Memory B cell (primary cell): ENCODE measurements at regions not wholly inside any gene's neighbourhood (a gene's known extent, or its start where the extent isn't known, plus 50 kb on each side); places are given as distances from the start of the nearest gene placed in this dataset.
"Not testable (repeated sequence)": the region's sequence is repeated elsewhere in the genome, so short reads cannot be mapped to it uniquely, and the experiment has no call there.

ENCODE experiments used
- ATAC-seq: fragments of 150-1000 bp; cut with Tn5 transposase; 2 replicates; pipeline ENCODE4 v1.10.0; 2021; ENCODE audit warnings: low read depth, mild to moderate bottlenecking, moderate library complexity
- DNase-seq, 2 donors: peaks; one replicate each; pipeline ENCODE4 v3.0.0; 2022; ENCODE audit warnings: low spot score in 2 of 2
- H3K27ac Mint-ChIP-seq: one replicate; pipeline ENCODE4 v1.8.0; 2022; ENCODE audit warnings: mild to moderate bottlenecking, moderate library complexity, mixed read lengths
- H3K27me3 Mint-ChIP-seq: one replicate; pipeline ENCODE4 v1.8.0; 2022; ENCODE audit warnings: mixed read lengths
- H3K36me3 Mint-ChIP-seq: one replicate; pipeline ENCODE4 v1.8.0; 2022; ENCODE audit warnings: mild to moderate bottlenecking, mixed read lengths
- H3K4me1 Mint-ChIP-seq: one replicate; pipeline ENCODE4 v1.8.0; 2022; ENCODE audit warnings: mixed read lengths
- H3K4me3 Mint-ChIP-seq: one replicate; pipeline ENCODE4 v1.8.0; 2022; ENCODE audit warnings: mild to moderate bottlenecking, moderate library complexity, mixed read lengths
- H3K9me3 Mint-ChIP-seq: one replicate; pipeline ENCODE4 v1.8.0; 2022; ENCODE audit warnings: mixed read lengths

DNA sequence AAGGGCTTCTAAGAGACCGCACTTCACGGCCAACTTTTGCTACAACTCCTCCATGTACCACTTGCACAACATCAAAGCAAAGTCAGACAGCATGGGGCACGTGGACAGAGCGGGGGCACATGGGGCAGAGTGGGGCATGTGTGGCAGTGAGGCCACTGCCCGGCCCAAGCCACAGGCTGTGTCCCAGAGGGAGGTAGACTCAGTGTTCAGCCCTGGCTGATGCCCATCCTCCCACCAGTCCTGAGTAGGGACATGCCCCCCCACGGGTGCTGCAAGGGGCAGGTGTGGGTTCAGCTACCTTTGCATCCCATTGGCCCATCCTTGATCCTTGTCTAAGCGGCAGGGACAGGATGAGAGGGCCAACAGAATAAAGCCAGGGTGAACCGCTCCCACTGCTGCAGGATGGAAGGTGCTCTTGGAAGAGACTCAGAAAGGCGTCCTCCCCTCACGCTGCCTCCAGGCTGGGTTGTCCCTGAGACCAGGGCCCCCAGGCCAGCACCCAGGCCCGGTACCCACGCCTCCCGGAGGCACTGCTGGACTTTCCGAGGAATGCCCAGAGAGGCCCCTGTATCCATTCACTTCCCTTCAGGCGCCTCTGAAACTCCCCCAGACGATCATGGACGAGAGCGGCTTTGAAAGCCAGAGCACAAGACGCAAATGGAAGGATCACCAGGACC lies 218.2 kb downstream of the NDUFA10 start:
- no peak for DNase-seq
- Mint-ChIP-seq H3K4me1 (no peaks in the 10 kb centered on the region), H3K4me3 (no peak overlapping the region), H3K27me3 (peaks cover 6% of the 10 kb centered on the region), H3K9me3 (no peaks in the 10 kb centered on the region), H3K27ac (no peak overlapping the region), H3K36me3 (no peaks in the 10 kb centered on the region)
- no peak for ATAC-seq

DNA sequence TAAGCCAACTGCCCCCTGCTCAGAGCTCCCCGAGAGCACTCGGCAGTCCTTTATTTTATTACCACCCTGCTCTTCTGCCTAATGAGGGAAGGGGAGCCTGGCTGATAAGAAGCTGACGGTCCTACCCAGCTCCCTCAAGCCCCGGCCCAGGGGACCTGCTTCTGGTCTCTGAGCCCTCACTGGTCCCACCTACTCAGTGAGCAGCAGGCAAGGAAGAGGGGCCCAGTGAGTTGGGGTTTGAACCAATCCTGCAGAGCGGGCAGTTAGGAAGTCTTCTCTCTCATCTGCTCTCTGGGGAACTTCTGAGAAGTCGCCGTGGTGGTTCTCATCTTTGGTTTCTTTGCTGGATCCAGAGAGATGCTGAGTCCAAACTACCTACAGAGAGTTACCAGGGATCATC lies 218.9 kb downstream of the NDUFA10 start:
- no peaks in the 10 kb centered on the region for H3K9me3 Mint-ChIP-seq
- DNase-seq (no peak), ATAC-seq (no peak)
- H3K4me1 Mint-ChIP-seq: no peaks in the 10 kb centered on the region
- H3K4me3 Mint-ChIP-seq: no peak overlapping the region
- no peaks in the 10 kb centered on the region for H3K36me3 Mint-ChIP-seq
- peaks cover 6% of the 10 kb centered on the region for H3K27me3 Mint-ChIP-seq
- H3K27ac Mint-ChIP-seq: no peak overlapping the region

DNA sequence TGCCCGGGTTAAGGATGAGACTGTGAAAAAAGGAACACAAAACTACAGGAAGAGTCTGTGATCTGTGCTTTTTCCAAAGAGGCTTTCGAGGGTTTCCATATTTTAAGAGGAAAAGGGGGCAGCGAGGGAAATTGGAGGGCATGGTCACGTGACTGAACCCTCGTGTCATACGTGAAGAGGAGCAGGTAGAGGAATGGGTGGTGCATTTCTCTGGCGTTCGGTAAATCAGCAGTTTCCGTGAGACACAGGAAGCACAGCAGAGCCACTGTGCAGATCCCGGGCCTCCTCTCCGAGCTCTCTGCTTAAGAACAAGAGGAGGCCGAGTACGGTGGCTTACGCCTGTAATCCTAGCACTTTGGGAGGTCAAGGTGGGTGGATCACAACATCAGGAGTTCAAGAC lies 219.7 kb downstream of the NDUFA10 start:
- Mint-ChIP-seq H3K36me3 (no peaks in the 10 kb centered on the region), H3K4me1 (no peaks in the 10 kb centered on the region), H3K9me3 (no peaks in the 10 kb centered on the region), H3K27me3 (peaks cover 5% of the 10 kb centered on the region), H3K4me3 (no peak overlapping the region), H3K27ac (no peak overlapping the region)
- DNase-seq: no peak
- ATAC-seq: no peak

DNA sequence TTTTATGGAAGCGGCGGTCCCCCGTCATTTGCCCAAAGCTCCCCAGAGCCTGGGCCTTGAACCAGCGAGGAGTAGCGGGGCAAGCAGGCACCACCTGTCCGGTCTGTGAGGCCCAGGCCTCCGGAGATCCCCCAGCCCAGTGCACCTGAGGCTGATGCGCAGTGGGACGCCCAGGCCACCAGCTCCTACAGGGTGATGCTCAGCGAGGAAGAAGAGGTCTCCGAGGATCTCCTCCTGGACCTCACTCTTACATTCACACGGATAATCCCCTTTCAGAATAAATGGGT lies 220.2 kb downstream of the NDUFA10 start:
- Mint-ChIP-seq H3K4me1 (no peaks in the 10 kb centered on the region), H3K9me3 (no peaks in the 10 kb centered on the region), H3K4me3 (no peak overlapping the region), H3K27ac (no peak overlapping the region), H3K36me3 (no peaks in the 10 kb centered on the region), H3K27me3 (peaks cover 6% of the 10 kb centered on the region)
- ATAC-seq (no peak), DNase-seq (no peak)

DNA sequence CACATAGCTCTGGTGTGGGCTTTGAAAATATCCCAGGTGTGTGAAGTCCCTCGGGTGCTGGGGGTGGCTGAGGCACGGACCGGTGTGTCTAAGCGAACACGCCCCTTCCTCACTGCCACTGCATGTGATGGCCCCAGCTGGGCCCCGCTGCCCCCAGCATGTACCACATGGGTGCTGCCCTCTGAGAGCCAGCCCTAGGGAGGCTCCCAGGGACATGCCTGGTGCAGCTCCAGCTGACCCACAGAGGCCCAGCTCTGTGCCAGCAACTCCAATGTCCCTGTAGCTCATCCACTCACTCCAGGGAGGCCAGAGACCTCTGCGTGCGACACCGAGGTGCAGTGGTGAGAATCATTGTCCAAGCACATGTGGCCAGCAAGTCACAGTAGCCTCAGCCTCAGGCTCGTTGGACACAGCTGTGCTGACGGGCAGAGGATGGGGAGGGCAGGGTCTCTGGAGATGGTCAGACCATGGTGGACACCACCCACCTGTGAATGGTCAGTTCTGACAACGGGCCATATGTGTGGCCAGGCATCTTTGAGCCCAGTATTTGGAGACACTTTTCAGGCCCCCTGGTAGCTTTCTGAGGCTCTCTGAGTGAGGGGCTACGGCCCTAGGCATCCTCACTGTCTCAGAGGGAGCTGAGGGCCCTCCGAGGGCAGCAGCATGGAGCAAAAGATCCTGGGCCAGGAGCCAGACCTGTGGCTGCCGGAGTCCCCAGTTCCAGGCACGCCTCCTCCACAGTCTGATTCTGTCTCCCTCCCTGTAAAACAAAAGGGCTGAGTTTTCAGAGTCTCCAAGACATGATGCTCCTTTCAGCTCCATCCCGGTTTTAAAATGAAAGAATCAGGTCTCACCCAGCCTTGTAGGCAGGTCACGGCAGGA lies 220.7 kb downstream of the NDUFA10 start:
- H3K4me3 Mint-ChIP-seq: no peak overlapping the region
- no peaks in the 10 kb centered on the region for H3K9me3 Mint-ChIP-seq
- H3K27me3 Mint-ChIP-seq: peaks cover 11% of the 10 kb centered on the region
- ATAC-seq (no peak), DNase-seq (no peak)
- H3K36me3 Mint-ChIP-seq: no peaks in the 10 kb centered on the region
- no peaks in the 10 kb centered on the region for H3K4me1 Mint-ChIP-seq
- H3K27ac Mint-ChIP-seq: no peak overlapping the region

DNA sequence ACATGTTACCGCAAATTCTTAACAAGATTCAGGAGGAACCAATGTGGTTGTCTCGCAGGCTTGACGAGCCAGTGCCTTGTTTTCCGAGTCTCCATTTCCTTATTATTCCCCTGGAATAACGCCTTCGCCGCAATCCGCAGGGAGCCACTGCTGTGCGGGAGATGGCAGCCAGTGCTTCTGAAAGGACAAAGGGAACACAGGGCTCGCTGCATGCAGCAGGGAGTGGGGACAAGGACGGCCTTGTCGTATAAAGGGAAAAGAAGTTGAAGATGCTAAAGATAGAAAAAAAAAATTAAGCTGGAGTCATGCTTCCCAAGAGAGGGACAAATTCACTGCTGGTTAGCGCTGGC lies 221.4 kb downstream of the NDUFA10 start:
- no peaks in the 10 kb centered on the region for H3K9me3 Mint-ChIP-seq
- no peaks in the 10 kb centered on the region for H3K4me1 Mint-ChIP-seq
- peaks cover 11% of the 10 kb centered on the region for H3K27me3 Mint-ChIP-seq
- ATAC-seq (no peak), DNase-seq (no peak)
- H3K27ac Mint-ChIP-seq: no peak overlapping the region
- no peak overlapping the region for H3K4me3 Mint-ChIP-seq
- H3K36me3 Mint-ChIP-seq: no peaks in the 10 kb centered on the region

DNA sequence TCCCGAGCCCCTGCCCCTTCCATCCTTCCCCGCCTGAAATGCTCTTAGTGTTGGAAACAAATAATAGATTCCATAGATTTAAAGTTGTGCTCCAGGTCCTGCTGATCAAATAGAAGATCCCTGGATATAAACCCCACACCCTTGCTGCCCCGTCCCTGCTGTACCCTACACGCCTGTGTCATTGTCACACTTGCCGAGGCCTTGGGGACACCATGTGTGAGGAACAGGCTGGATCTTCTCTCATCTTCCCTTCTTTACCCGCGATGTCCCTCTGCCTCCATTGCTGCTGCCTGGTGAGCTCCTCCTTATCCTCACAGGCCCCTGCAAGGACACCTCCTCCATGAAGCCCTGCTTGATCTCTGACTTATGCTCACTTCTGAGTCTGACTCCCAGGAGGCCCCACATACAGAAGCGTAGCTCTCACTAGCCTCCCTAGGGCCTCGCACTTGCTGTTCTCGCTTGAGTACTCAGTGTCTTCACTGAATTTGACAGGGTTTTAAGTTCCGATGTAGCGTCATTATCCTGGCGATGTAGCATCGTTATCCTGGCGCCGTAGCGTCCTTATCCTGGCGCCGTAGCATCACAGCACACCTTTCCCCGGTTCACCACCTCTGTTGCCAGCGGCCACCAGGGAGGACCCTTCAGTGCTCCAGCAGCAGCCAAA lies 221.9 kb downstream of the NDUFA10 start:
- no peaks in the 10 kb centered on the region for H3K36me3 Mint-ChIP-seq
- no peak for ATAC-seq
- no peak overlapping the region for H3K27ac Mint-ChIP-seq
- H3K27me3 Mint-ChIP-seq: peaks cover 11% of the 10 kb centered on the region
- H3K9me3 Mint-ChIP-seq: no peaks in the 10 kb centered on the region
- DNase-seq: no peak
- no peaks in the 10 kb centered on the region for H3K4me1 Mint-ChIP-seq
- H3K4me3 Mint-ChIP-seq: no peak overlapping the region

DNA sequence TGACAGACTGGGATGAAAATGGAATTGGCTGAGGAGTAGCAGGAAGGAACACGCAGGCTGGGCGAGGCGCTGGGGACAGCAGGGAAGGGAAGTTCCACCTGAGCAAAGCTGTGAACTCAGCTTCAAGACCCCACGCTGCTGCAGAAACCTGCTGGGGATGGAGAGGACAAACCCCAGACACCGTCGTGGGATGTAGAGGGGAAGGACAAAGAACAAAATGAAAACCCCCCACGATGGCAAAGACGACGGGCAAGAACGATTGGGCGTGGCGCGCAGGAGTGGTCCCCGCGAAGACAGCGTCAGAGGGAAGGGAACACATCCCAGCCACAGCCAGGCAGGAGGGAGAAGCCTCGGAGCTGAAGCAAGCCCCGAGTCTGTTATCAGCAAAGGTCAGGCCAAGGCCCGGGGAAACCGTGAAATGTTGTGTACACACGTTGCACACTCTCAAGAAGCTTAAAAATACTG lies 222.9 kb downstream of the NDUFA10 start:
- no peaks in the 10 kb centered on the region for H3K4me1 Mint-ChIP-seq
- H3K4me3 Mint-ChIP-seq: no peak overlapping the region
- no peaks in the 10 kb centered on the region for H3K9me3 Mint-ChIP-seq
- no peaks in the 10 kb centered on the region for H3K36me3 Mint-ChIP-seq
- H3K27me3 Mint-ChIP-seq: peaks cover 11% of the 10 kb centered on the region
- no peak overlapping the region for H3K27ac Mint-ChIP-seq
- no peak for ATAC-seq
- no peak for DNase-seq

DNA sequence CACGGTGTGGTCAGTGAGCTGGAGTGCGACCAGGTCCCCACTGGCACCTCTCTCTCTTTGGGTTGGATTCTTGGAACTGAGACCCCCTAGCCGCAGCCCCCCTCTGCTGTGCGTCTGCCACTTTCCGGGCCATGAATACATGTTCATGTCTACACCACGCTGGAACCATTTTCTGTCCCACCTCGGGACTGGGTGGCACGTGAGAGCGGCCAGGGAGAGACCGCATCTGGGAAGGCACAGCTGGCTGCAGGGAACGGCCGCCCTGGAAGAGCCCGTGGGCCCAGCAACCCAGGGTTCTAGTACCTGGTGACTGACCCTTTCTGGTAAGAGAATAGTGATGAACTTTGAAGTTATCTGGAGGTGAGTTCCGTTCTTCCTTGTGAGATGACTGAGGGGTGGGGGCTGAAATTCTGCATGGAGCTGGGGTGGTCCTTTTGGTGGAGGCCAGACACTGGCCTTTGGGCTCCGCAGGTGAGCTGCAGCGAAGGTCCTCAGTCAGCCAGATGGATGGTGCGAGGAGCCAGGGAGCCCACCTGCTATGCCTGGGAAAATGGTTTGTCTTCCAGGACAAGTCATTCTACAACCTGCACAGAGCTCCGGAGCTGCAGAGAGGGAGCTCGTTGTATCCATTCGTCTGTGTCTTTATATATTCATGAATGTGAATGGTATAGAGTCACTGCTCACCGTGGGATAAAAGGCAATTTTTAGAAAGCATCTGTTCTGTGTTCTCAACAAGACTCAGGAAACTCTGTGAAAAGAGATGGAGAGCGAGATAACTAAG lies 223.5 kb downstream of the NDUFA10 start:
- Mint-ChIP-seq H3K4me3 (no peak overlapping the region), H3K9me3 (peaks cover 1% of the 10 kb centered on the region), H3K4me1 (no peaks in the 10 kb centered on the region), H3K27ac (no peak overlapping the region), H3K27me3 (peaks cover 12% of the 10 kb centered on the region), H3K36me3 (peaks cover 1% of the 10 kb centered on the region)
- no peak for ATAC-seq
- no peak for DNase-seq

DNA sequence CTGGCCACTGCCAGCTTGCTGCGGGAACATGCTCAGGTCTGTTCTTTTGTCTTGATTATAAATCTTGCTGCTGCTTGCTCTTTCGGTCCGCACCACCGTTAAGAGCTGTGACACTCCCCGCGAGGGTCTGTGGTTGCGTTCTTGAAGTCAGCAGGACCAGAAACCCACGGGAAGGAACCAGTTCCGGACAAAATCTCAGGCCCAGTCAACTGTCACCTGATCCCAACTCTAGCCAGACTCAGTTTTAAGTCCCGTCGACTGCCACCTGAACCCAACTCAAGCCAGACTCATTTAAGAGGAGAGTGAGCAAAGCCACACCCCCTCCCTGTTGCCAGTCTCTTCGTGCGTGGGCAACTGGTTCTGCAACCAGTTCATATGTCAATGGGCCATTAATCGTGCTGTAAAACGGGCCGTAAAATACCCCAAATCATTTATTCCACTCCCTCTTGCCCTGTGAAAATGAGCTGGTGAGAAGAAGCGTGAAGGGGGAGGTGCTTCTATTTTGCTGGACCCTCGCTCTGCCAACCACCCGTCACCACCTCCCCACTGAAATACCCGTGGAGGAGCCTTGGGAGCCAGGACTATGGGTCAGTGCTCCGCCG lies 224.3 kb downstream of the NDUFA10 start:
- no peak for ATAC-seq
- H3K4me3 Mint-ChIP-seq: no peak overlapping the region
- H3K27me3 Mint-ChIP-seq: peaks cover 10% of the 10 kb centered on the region
- no peak for DNase-seq
- H3K27ac Mint-ChIP-seq: no peak overlapping the region
- peaks cover 1% of the 10 kb centered on the region for H3K36me3 Mint-ChIP-seq
- no peaks in the 10 kb centered on the region for H3K4me1 Mint-ChIP-seq
- H3K9me3 Mint-ChIP-seq: peaks cover 1% of the 10 kb centered on the region

DNA sequence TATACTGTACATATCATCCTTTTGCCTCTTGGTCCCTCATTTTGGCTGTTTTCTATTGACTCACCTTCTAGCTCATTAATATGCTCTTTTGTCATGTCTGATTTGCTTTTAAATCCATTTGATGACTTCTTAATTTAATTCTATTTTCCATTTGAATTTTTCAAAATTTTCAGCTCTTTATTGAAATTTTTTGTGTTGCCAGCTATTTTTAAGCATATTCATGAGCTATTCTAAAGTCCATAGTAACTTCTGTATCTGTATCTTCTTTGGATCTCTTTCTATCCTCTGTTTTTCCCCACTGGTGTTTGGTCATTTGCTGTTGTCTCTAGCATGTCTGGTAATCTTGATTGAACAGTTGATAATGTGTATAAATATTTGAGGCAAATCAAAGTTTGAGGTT lies 227.8 kb downstream of the NDUFA10 start:
- Mint-ChIP-seq H3K36me3 (peaks cover 1% of the 10 kb centered on the region), H3K4me3 (no peak overlapping the region), H3K4me1 (no peaks in the 10 kb centered on the region), H3K9me3 (peaks cover 1% of the 10 kb centered on the region), H3K27me3 (peaks cover 14% of the 10 kb centered on the region), H3K27ac (no peak overlapping the region)
- ATAC-seq (no peak), DNase-seq (no peak)

DNA sequence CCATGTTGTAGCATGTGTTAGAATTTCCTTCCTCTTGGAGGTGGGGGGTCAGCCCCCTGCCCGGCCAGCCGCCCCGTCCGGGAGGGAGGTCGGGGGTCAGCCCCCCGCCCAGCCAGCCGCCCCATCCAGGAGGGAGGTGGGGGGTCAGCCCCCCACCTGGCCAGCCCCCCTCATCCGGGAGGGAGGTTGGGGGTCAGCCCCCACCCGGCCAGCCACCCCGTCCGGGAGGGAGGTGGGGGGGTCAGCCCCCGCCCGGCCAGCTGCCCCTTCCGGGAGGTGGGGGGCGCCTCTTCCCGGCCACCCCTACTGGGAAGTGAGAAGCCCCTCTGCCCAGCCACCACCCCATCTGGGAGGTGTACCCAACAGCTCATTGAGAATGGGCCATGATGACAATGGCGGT lies 229.4 kb downstream of the NDUFA10 start:
- H3K27ac Mint-ChIP-seq, ATAC-seq, H3K4me1 Mint-ChIP-seq, DNase-seq, H3K9me3 Mint-ChIP-seq, H3K4me3 Mint-ChIP-seq, H3K36me3 Mint-ChIP-seq: not testable (repeated sequence)
- H3K27me3 Mint-ChIP-seq: peaks cover 12% of the 10 kb centered on the region

DNA sequence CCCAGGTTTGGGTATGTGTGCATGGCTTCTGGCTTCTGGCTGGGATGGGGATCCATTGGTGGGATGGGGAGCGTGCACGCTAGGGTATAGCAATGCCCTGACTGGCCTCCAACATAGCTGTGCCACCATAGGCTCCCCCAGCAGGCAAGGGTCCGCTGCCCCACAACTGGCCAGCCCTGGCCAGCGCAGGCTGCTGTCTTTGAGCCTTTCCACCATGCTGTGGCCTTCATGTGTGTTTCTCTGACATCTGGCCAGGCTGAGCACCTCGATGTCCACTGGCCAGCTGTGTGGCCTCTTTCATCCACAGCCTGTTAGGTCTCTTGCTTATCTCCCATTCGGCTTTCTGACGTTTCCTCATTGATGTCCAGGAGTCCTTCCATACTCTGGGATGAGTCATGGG lies 231.3 kb downstream of the NDUFA10 start:
- no peak for ATAC-seq
- Mint-ChIP-seq H3K9me3 (peaks cover 1% of the 10 kb centered on the region), H3K27ac (no peak overlapping the region), H3K4me1 (no peaks in the 10 kb centered on the region), H3K36me3 (peaks cover 1% of the 10 kb centered on the region), H3K4me3 (no peak overlapping the region), H3K27me3 (peaks cover 5% of the 10 kb centered on the region)
- no peak for DNase-seq

DNA sequence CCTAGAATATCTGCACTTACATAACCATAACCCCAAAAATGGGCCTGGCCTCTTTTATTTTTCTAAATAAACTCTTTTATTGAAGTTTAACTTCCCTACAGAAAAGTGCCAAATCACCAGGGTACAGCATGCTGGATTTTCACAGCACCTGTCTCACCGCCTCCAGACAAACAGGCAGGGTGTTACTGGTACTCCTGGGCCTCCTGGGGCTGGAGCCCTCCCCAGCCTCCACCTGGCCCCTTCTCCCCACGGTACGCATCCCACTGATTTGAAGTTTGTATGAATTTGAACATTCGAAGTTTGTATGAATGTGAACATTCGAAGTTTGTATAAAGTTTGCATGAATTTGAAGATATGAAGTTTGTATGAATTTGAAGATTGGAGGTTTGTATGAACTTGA lies 232.1 kb downstream of the NDUFA10 start:
- Mint-ChIP-seq H3K27ac (no peak overlapping the region), H3K9me3 (peaks cover 1% of the 10 kb centered on the region), H3K27me3 (peaks cover 5% of the 10 kb centered on the region), H3K4me3 (no peak overlapping the region), H3K4me1 (no peaks in the 10 kb centered on the region), H3K36me3 (peaks cover 1% of the 10 kb centered on the region)
- ATAC-seq (no peak), DNase-seq (no peak)
